Astrocyte (in vitro differentiated cells and primary cell): ENCODE measurements at regions not wholly inside any gene's neighbourhood (a gene's known extent, or its start where the extent isn't known, plus 50 kb on each side); places are given as distances from the start of the nearest gene placed in this dataset.

ENCODE experiments used
- DNase-seq: peaks from one replicate; pipeline ENCODE4 v3.0.0-alpha.2; 2010; ENCODE audit warnings: low read depth
- FAIRE-seq: peaks from 2 replicates; lab custom pipeline; 2011; peaks lifted over from hg19 to GRCh38; lab: Jason Lieb, UNC
- H2AFZ ChIP-seq: 2 replicates; pipeline ENCODE4 v1.6.0; 2012; ENCODE audit warnings: low read depth, low read length, inconsistent platforms
- H3K27ac ChIP-seq: 2 replicates; pipeline ENCODE4 v1.5.1; 2011; ENCODE audit warnings: low read depth, low read length, inconsistent platforms
- H3K27me3 ChIP-seq: 2 replicates; pipeline ENCODE4 v1.6.0; 2011; ENCODE audit warnings: low read length, inconsistent platforms; ENCODE audit not compliant: insufficient read depth
- H3K36me3 ChIP-seq: 2 replicates; pipeline ENCODE4 v1.5.1; 2011; ENCODE audit warnings: low read length, inconsistent platforms; ENCODE audit not compliant: insufficient read depth
- H3K4me1 ChIP-seq: 2 replicates; pipeline ENCODE4 v1.5.1; 2011; ENCODE audit warnings: low read length, inconsistent platforms; ENCODE audit not compliant: insufficient read depth
- H3K4me2 ChIP-seq: 2 replicates; pipeline ENCODE4 v1.6.0; 2012; ENCODE audit warnings: low read length, inconsistent platforms
- H3K4me3 ChIP-seq: 2 replicates; pipeline ENCODE4 v1.5.1; 2011; ENCODE audit warnings: low read depth, mild to moderate bottlenecking, low read length, inconsistent platforms; ENCODE audit not compliant: insufficient read depth
- H3K79me2 ChIP-seq: 2 replicates; pipeline ENCODE4 v1.6.0; 2012; ENCODE audit warnings: mild to moderate bottlenecking, low read length, inconsistent platforms; ENCODE audit not compliant: insufficient read depth
- H3K9ac ChIP-seq: 2 replicates; pipeline ENCODE4 v1.6.0; 2012; ENCODE audit warnings: mild to moderate bottlenecking, low read length, inconsistent platforms
- H3K9me3 ChIP-seq: 2 replicates; pipeline ENCODE4 v1.5.1; 2012; ENCODE audit warnings: low read depth, mild to moderate bottlenecking, low read length, inconsistent platforms; ENCODE audit not compliant: insufficient read depth
- H4K20me1 ChIP-seq: 2 replicates; pipeline ENCODE4 v1.6.0; 2012; ENCODE audit warnings: low read length, inconsistent platforms; ENCODE audit not compliant: insufficient read depth
- H3K27ac Mint-ChIP-seq: one replicate; pipeline ENCODE4 v1.8.0; 2021; ENCODE audit warnings: mild to moderate bottlenecking, mixed read lengths; ENCODE audit not compliant: unreplicated experiment
- H3K27me3 Mint-ChIP-seq: one replicate; pipeline ENCODE4 v1.8.0; 2021; ENCODE audit warnings: low read depth, mixed read lengths; ENCODE audit not compliant: unreplicated experiment
- H3K36me3 Mint-ChIP-seq: one replicate; pipeline ENCODE4 v1.8.0; 2021; ENCODE audit warnings: low read depth, mixed read lengths; ENCODE audit not compliant: unreplicated experiment
- H3K4me1 Mint-ChIP-seq: one replicate; pipeline ENCODE4 v1.8.0; 2021; ENCODE audit warnings: low read depth, mixed read lengths; ENCODE audit not compliant: unreplicated experiment
- H3K4me3 Mint-ChIP-seq: one replicate; pipeline ENCODE4 v1.8.0; 2021; ENCODE audit warnings: mild to moderate bottlenecking, moderate library complexity, mixed read lengths; ENCODE audit not compliant: unreplicated experiment
- H3K9me3 Mint-ChIP-seq: one replicate; pipeline ENCODE4 v1.8.0; 2021; ENCODE audit warnings: mild to moderate bottlenecking, mixed read lengths; ENCODE audit not compliant: unreplicated experiment
- EZH2 ChIP-seq: IDR thresholded peaks from 2 replicates; pipeline ENCODE4 v1.6.1; 2012; ENCODE audit warnings: mild to moderate bottlenecking, low read length, inconsistent platforms; ENCODE audit not compliant: insufficient read depth
- TF ChIP-seq, protein P1 (sequence below): IDR thresholded peaks from 2 replicates; pipeline ENCODE4 v1.5.1; 2011; ENCODE audit warnings: low read depth, mild to moderate bottlenecking, inconsistent platforms, low read length, moderate library complexity; ENCODE audit not compliant: insufficient read depth

DNA sequence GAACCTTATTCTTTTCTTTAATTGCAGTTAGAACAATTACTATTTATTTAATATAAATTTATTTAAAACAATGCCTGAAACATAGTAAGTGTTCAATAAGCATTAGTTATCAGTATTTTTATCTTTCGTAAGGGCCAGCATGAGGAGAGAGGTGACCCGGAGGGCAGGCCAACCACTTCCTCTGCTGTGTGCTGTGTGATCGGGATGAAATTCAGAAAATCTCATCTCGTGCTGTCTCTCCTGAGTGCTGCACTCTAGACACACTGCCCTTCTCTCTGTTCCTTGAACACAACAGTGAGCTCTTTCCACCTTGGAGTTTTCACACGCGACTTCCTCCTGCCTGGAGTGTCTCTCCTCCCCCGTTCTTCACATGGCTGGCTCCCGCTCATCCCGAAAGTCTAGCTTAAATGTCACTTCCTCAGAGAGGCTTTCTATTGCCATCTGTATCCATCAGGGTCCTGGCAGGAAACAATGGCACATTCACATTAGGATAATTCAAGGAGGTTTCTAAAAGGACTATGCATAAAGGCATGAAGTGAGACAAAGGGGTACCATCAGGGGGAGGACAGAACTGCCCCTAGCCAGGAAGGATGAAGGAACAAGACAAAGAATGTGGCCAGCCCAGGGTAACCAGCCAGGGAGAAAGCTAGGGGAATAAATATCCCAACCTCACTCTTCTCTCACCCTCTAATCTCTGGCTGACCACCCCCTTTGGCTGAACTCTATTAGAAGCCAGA is 142.6 kb upstream of the GJB5 start:
- DNase-seq (no peak), FAIRE-seq (no peak)
- no peak overlapping the region for H3K4me3 Mint-ChIP-seq
- no peak overlapping the region for H3K9ac ChIP-seq
- no peak overlapping the region for H3K4me3 ChIP-seq
- H2AFZ ChIP-seq = no peak overlapping the region
- no peaks in the 10 kb centered on the region for H3K4me1 ChIP-seq
- peaks cover 2% of the 10 kb centered on the region for H3K9me3 Mint-ChIP-seq
- H3K27me3 Mint-ChIP-seq = peaks cover 23% of the 10 kb centered on the region
- H3K27me3 ChIP-seq = peaks cover 7% of the 10 kb centered on the region
- no peak for TF ChIP-seq EZH2
- TF ChIP-seq, protein P1, sequence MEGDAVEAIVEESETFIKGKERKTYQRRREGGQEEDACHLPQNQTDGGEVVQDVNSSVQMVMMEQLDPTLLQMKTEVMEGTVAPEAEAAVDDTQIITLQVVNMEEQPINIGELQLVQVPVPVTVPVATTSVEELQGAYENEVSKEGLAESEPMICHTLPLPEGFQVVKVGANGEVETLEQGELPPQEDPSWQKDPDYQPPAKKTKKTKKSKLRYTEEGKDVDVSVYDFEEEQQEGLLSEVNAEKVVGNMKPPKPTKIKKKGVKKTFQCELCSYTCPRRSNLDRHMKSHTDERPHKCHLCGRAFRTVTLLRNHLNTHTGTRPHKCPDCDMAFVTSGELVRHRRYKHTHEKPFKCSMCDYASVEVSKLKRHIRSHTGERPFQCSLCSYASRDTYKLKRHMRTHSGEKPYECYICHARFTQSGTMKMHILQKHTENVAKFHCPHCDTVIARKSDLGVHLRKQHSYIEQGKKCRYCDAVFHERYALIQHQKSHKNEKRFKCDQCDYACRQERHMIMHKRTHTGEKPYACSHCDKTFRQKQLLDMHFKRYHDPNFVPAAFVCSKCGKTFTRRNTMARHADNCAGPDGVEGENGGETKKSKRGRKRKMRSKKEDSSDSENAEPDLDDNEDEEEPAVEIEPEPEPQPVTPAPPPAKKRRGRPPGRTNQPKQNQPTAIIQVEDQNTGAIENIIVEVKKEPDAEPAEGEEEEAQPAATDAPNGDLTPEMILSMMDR = no peak
- no peaks in the 10 kb centered on the region for H3K36me3 Mint-ChIP-seq
- H3K4me2 ChIP-seq = no peak overlapping the region
- H3K79me2 ChIP-seq = no peaks in the 10 kb centered on the region
- no peaks in the 10 kb centered on the region for H3K4me1 Mint-ChIP-seq
- no peaks in the 10 kb centered on the region for H3K36me3 ChIP-seq
- no peaks in the 10 kb centered on the region for H3K9me3 ChIP-seq
- no peak overlapping the region for H3K27ac ChIP-seq
- H4K20me1 ChIP-seq = no peaks in the 10 kb centered on the region
- H3K27ac Mint-ChIP-seq = no peak overlapping the region

DNA sequence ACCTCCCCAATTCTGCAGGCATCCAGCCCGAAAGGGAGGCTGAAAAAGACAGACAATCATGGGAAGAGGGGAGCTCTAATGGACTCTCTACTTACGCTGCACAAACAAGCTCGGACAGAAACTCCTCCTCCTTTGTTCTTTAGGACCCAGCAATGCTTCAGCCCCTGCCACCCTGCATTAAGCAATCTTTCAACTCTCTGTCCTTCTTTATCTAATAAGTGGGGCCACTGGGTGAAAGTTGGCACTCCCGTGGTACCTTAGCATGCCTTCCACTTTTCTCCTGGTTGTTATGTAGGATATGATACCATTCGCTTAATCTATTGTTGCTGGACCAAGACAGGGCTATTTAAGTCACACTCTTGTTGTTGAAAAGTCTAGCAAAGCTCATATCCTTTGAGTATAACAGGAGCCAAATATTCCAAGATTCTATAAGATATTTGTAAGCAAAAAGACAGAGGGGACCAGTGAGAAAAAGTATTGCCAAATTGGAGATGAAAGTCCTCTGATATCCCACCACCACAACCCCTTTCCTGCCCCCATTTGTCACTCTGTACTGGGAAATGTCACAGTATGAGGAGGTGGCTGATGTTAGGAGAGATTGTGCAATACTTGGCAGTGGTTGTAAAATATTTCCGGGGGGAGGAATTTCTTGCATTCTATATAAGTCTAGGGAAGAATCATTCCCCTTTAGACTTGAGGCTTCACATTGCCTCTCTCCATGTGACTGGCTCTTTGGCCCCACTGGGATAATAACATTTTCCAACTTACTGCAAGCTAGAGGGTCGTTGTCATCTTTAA is 137.3 kb upstream of the GJB5 start:
- DNase-seq (no peak), FAIRE-seq (no peak)
- Histone ChIP-seq H3K4me2 (no peak overlapping the region), H3K4me1 (no peaks in the 10 kb centered on the region), H3K4me3 (no peak overlapping the region), H3K9me3 (no peaks in the 10 kb centered on the region), H2AFZ (no peak overlapping the region), H3K27ac (no peak overlapping the region), H3K9ac (no peak overlapping the region), H3K36me3 (no peaks in the 10 kb centered on the region), H3K79me2 (no peaks in the 10 kb centered on the region), H3K27me3 (no peaks in the 10 kb centered on the region), H4K20me1 (no peaks in the 10 kb centered on the region)
- no peak overlapping the region for H3K4me3 Mint-ChIP-seq
- H3K4me1 Mint-ChIP-seq = no peaks in the 10 kb centered on the region
- peaks cover 35% of the 10 kb centered on the region for H3K27me3 Mint-ChIP-seq
- TF ChIP-seq, protein P1 = no peak
- no peak overlapping the region for H3K27ac Mint-ChIP-seq
- peaks cover 2% of the 10 kb centered on the region for H3K9me3 Mint-ChIP-seq
- no peaks in the 10 kb centered on the region for H3K36me3 Mint-ChIP-seq

DNA sequence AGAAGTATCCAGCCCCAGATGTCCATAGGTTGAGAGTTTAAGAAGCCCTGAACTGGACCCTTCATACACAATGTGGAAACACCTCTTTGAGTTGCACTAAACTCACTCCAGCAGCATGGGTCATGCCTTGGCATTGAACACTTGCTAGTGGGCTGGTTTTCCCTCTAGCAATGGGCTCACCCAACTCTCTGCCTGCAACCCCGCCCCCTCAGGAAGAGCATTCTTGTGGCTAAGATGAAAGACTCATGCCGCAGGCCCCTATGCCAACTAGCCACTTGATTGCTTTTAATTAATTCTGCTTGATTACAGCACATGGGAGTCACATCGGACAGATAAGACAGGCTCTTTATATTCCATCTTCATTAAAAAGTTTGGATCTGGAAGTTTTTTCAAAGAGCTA is 136.5 kb upstream of the GJB5 start:
- Mint-ChIP-seq H3K9me3 (peaks cover 2% of the 10 kb centered on the region), H3K4me3 (no peak overlapping the region)
- no peak overlapping the region for H3K9ac ChIP-seq

More for the DNA sequence above, 136.5 kb upstream of the GJB5 start:
- H3K9me3 ChIP-seq = no peaks in the 10 kb centered on the region
- no peak for FAIRE-seq
- H4K20me1 ChIP-seq = no peaks in the 10 kb centered on the region
- no peaks in the 10 kb centered on the region for H3K27me3 ChIP-seq
- Mint-ChIP-seq H3K36me3 (no peaks in the 10 kb centered on the region), H3K27me3 (peaks cover 35% of the 10 kb centered on the region), H3K27ac (no peak overlapping the region), H3K4me1 (no peaks in the 10 kb centered on the region)
- no peaks in the 10 kb centered on the region for H3K4me1 ChIP-seq
- TF ChIP-seq EZH2 = no peak
- TF ChIP-seq, protein P1 = no peak
- H3K4me3 ChIP-seq = no peak overlapping the region
- no peak for DNase-seq
- no peak overlapping the region for H3K27ac ChIP-seq
- H3K4me2 ChIP-seq = no peak overlapping the region
- H2AFZ ChIP-seq = no peak overlapping the region
- no peaks in the 10 kb centered on the region for H3K36me3 ChIP-seq
- no peaks in the 10 kb centered on the region for H3K79me2 ChIP-seq
